Activated CD8-positive, alpha-beta T cell treated with anti-CD3 and anti-CD28 coated beads for 36 hours (primary cell): ENCODE measurements at regions not wholly inside any gene's neighbourhood (a gene's known extent, or its start where the extent isn't known, plus 50 kb on each side); places are given as distances from the start of the nearest gene placed in this dataset.

Experiments
- ATAC-seq: fragments of 200-7000 bp; cut with Tn5 transposase; one replicate; pipeline ENCODE4 v1.10.0; 2021; ENCODE audit warnings: mild to moderate bottlenecking, moderate library complexity
- CTCF ChIA-PET: fragments of 350-600 bp; sonication (Branson Sonifier 250); formaldehyde crosslinking; loops from one replicate; lab custom pipeline; 2021; ENCODE audit warnings: antibody characterized with exemption; lab: Charles Lee
- POLR2A ChIA-PET: fragments of 350-600 bp; sonication (Branson Sonifier 250); formaldehyde crosslinking; loops from one replicate; lab custom pipeline; 2021; ENCODE audit warnings: antibody characterized with exemption; lab: Charles Lee
- DNase-seq: peaks from one replicate; pipeline ENCODE4 v3.0.0-alpha.2; 2020
- H3K27ac Mint-ChIP-seq: one replicate; pipeline ENCODE4 v1.8.0; 2021; ENCODE audit warnings: mild to moderate bottlenecking, mixed read lengths
- H3K27me3 Mint-ChIP-seq: one replicate; pipeline ENCODE4 v1.8.0; 2021; ENCODE audit warnings: mixed read lengths
- H3K36me3 Mint-ChIP-seq: one replicate; pipeline ENCODE4 v1.8.0; 2021; ENCODE audit warnings: low read depth, mixed read lengths
- H3K4me1 Mint-ChIP-seq: one replicate; pipeline ENCODE4 v1.8.0; 2021; ENCODE audit warnings: low read depth, mixed read lengths
- H3K4me3 Mint-ChIP-seq: one replicate; pipeline ENCODE4 v1.8.0; 2021; ENCODE audit warnings: mild to moderate bottlenecking, moderate library complexity, mixed read lengths
- H3K9me3 Mint-ChIP-seq: one replicate; pipeline ENCODE4 v1.8.0; 2021; ENCODE audit warnings: mixed read lengths
- intact Hi-C: fragments of 100-400 bp; cut with micrococcal nuclease; formaldehyde crosslinking; loops from one replicate; pipeline ENCODE4 v1.10.0; 2022
- TF ChIP-seq, protein P1 (sequence below): fragments of 200-600 bp; IDR thresholded peaks from one replicate; pipeline ENCODE4 v1.8.0; 2022; ENCODE audit warnings: antibody characterized with exemption, mild to moderate bottlenecking

DNA sequence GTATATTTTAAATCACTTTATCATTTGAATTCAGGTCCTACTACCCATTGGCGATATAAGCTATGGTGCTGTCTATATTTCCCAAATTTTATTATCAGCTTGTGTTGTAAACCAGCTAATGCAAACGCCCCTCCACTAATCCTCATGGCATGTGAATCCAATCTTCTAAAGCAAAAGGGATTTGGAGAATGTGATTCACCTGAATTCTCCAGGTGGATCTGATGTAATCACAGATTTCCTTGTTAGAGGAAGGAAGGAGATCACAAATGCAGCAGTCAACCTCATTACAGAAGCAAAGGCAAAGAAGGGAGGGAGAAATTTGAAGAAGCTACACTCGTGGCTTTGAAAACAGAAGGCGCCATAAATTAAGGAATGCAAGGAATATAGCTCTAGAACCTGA is 431.1 kb upstream of the CDH19 start:
- DNase-seq: no peak
- no peak for ATAC-seq
- POLR2A ChIA-PET: no interaction called here
- Mint-ChIP-seq H3K36me3 (no peaks in the 10 kb centered on the region), H3K27me3 (no peaks in the 10 kb centered on the region), H3K4me1 (no peaks in the 10 kb centered on the region), H3K27ac (no peak overlapping the region), H3K4me3 (no peak overlapping the region), H3K9me3 (peaks cover 2% of the 10 kb centered on the region)
- intact Hi-C loops: no loop called here
- CTCF ChIA-PET: no interaction called here
- TF ChIP-seq, protein P1, sequence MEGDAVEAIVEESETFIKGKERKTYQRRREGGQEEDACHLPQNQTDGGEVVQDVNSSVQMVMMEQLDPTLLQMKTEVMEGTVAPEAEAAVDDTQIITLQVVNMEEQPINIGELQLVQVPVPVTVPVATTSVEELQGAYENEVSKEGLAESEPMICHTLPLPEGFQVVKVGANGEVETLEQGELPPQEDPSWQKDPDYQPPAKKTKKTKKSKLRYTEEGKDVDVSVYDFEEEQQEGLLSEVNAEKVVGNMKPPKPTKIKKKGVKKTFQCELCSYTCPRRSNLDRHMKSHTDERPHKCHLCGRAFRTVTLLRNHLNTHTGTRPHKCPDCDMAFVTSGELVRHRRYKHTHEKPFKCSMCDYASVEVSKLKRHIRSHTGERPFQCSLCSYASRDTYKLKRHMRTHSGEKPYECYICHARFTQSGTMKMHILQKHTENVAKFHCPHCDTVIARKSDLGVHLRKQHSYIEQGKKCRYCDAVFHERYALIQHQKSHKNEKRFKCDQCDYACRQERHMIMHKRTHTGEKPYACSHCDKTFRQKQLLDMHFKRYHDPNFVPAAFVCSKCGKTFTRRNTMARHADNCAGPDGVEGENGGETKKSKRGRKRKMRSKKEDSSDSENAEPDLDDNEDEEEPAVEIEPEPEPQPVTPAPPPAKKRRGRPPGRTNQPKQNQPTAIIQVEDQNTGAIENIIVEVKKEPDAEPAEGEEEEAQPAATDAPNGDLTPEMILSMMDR: no peak

- intact Hi-C loops: no loop called here
- no peaks in the 10 kb centered on the region for H3K27me3 Mint-ChIP-seq
- no peaks in the 10 kb centered on the region for H3K36me3 Mint-ChIP-seq
- POLR2A ChIA-PET: no interaction called here
- DNase-seq: no peak
- H3K27ac Mint-ChIP-seq: no peak overlapping the region
- H3K4me1 Mint-ChIP-seq: no peaks in the 10 kb centered on the region
- H3K4me3 Mint-ChIP-seq: no peak overlapping the region
- ATAC-seq: no peak
- TF ChIP-seq, protein P1: no peak
- CTCF ChIA-PET: no interaction called here
- H3K9me3 Mint-ChIP-seq: no peaks in the 10 kb centered on the region
Observed at GRCh38 chr18:67023059-67023458, 419.2 kb upstream of the CDH19 start.

DNA sequence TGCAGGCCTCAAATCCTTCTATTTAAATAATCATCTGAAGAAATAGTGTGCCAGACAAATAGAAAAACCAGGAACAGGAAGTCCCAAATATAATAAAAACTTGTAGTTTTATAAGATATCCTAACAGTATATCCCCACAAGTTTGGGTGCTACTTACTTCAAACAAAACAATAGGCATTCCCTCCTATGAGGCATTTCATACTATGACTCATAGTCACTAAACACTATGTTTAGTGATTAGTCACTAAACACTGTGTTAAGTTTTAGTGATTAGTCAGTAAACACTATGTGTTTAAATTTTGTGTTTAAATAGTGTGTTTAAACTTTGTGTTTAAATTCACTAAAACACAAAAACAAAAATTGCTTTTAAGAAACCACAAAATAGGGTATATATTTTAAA is 407.0 kb upstream of the CDH19 start:
- DNase-seq (no peak), ATAC-seq (no peak)
- Mint-ChIP-seq H3K27ac (no peak overlapping the region), H3K27me3 (no peaks in the 10 kb centered on the region), H3K9me3 (no peaks in the 10 kb centered on the region), H3K36me3 (no peaks in the 10 kb centered on the region), H3K4me1 (no peaks in the 10 kb centered on the region), H3K4me3 (no peak overlapping the region)
- ChIA-PET POLR2A (no interaction called here), CTCF (no interaction called here)
- TF ChIP-seq, protein P1: no peak
- intact Hi-C loops: no loop called here

DNA sequence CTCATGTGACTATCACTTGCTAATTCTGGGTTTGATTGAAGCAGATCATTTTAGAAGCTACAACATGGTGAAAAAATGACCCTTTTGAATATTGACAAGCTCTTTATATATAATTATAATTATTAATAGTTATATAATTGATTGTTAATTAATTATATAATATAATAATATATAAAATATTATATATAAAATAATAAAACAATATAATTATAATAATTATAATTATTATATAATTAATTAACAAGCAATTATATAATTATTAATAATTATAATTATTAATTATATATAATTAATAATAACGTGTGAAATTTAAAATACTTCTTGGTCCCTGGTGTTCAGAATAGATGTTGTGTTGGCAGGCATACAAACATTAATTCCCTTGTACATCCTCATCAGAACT is 404.1 kb upstream of the CDH19 start:
- Mint-ChIP-seq H3K27ac (no peak overlapping the region), H3K4me3 (no peak overlapping the region), H3K27me3 (no peaks in the 10 kb centered on the region), H3K4me1 (no peaks in the 10 kb centered on the region), H3K9me3 (no peaks in the 10 kb centered on the region), H3K36me3 (no peaks in the 10 kb centered on the region)
- intact Hi-C loops: no loop called here
- no peak for DNase-seq
- TF ChIP-seq, protein P1: no peak
- ChIA-PET POLR2A (no interaction called here), CTCF (no interaction called here)
- no peak for ATAC-seq

- no peaks in the 10 kb centered on the region for H3K27me3 Mint-ChIP-seq
- no peaks in the 10 kb centered on the region for H3K36me3 Mint-ChIP-seq
- ATAC-seq (no peak), DNase-seq (no peak)
- ChIA-PET POLR2A (no interaction called here), CTCF (no interaction called here)
- TF ChIP-seq, protein P1: no peak
- H3K4me3 Mint-ChIP-seq: no peak overlapping the region
- no peaks in the 10 kb centered on the region for H3K4me1 Mint-ChIP-seq
- no peak overlapping the region for H3K27ac Mint-ChIP-seq
- intact Hi-C loops: no loop called here
- H3K9me3 Mint-ChIP-seq: no peaks in the 10 kb centered on the region
Observed at GRCh38 chr18:67007085-67007484, 403.2 kb upstream of the CDH19 start.
